IMR-90 (cell line): ENCODE measurements at regions not wholly inside any gene's neighbourhood (a gene's known extent, or its start where the extent isn't known, plus 50 kb on each side); places are given as distances from the start of the nearest gene placed in this dataset.

ENCODE experiments used
- ATAC-seq: fragments of 200-7000 bp; cut with Tn5 transposase; 2 replicates; pipeline ENCODE4 v1.9.1; 2020; ENCODE audit warnings: low read depth, mild to moderate bottlenecking, moderate library complexity
- BruUV-seq: library from RNA; stranded (reverse); fragments of 400-500 nt; replicated peaks from 2 replicates; lab custom pipeline; 2021; lab: Mats Ljungman, UMichigan
- CTCF ChIA-PET: fragments of 300-600 bp; formaldehyde crosslinking; extraction: SDS; loops from one replicate; lab custom pipeline; 2021; ENCODE audit warnings: antibody characterized with exemption; lab: Yijun Ruan, JAX
- POLR2A ChIA-PET: fragments of 300-600 bp; sonication (Branson Sonifier 250); formaldehyde crosslinking; loops from one replicate; lab custom pipeline; 2022; ENCODE audit warnings: antibody characterized with exemption; ENCODE audit not compliant: unreplicated experiment; lab: Charles Lee
- DNase-seq: peaks from one replicate; pipeline ENCODE4 v3.0.0; 2013
- H2AFZ ChIP-seq: replicated peaks from 2 replicates; pipeline ENCODE3; 2013; ENCODE audit warnings: low read length, mild to moderate bottlenecking; ENCODE audit not compliant: poor library complexity
- H2AK5ac ChIP-seq: 2 replicates; pipeline ENCODE4 v1.6.1; 2013; ENCODE audit warnings: low read depth, low read length, inconsistent platforms
- H2AK9ac ChIP-seq: replicated peaks from 2 replicates; pipeline ENCODE3; 2013; ENCODE audit warnings: mild to moderate bottlenecking, low read depth, low read length, moderate library complexity; ENCODE audit not compliant: poor library complexity
- H2BK120ac ChIP-seq: 2 replicates; pipeline ENCODE4 v1.6.1; 2013; ENCODE audit warnings: low read depth, low read length, inconsistent platforms
- H2BK15ac ChIP-seq: 3 replicates; pipeline ENCODE4 v1.6.1; 2013; ENCODE audit warnings: low read depth, low read length, inconsistent platforms
- H2BK20ac ChIP-seq: 2 replicates; pipeline ENCODE4 v1.6.1; 2013; ENCODE audit warnings: low read depth, mild to moderate bottlenecking, inconsistent platforms, low read length, moderate library complexity
- H2BK5ac ChIP-seq: 2 replicates; pipeline ENCODE4 v1.6.1; 2013; ENCODE audit warnings: mild to moderate bottlenecking, low read depth, low read length, inconsistent platforms; ENCODE audit not compliant: poor library complexity, severe bottlenecking
- H3K14ac ChIP-seq: replicated peaks from 2 replicates; pipeline ENCODE4 v1.6.1; 2013; ENCODE audit warnings: low read depth, low read length, inconsistent platforms
- H3K18ac ChIP-seq: 2 replicates; pipeline ENCODE4 v1.6.1; 2013; ENCODE audit warnings: low read depth, low read length, control low read depth
- H3K23ac ChIP-seq: 2 replicates; pipeline ENCODE4 v1.6.1; 2013; ENCODE audit warnings: low read depth, low read length, inconsistent platforms
- H3K27ac ChIP-seq: 2 replicates; pipeline ENCODE4 v1.5.1; 2013; ENCODE audit warnings: mild to moderate bottlenecking, control low read depth, low read length; ENCODE audit not compliant: insufficient read depth
- H3K27me3 ChIP-seq: 2 replicates; pipeline ENCODE4 v1.6.1; 2013; ENCODE audit warnings: low read length; ENCODE audit not compliant: control insufficient read depth, insufficient read depth
- H3K36me3 ChIP-seq: 2 replicates; pipeline ENCODE4 v1.6.1; 2013; ENCODE audit warnings: low read length, mixed read lengths; ENCODE audit not compliant: control insufficient read depth, insufficient read depth
- H3K4ac ChIP-seq: 2 replicates; pipeline ENCODE4 v1.6.1; 2013; ENCODE audit warnings: low read depth, low read length, inconsistent platforms
- H3K4me1 ChIP-seq: 2 replicates; pipeline ENCODE4 v1.6.1; 2013; ENCODE audit warnings: low read length, mixed read lengths; ENCODE audit not compliant: control insufficient read depth, insufficient read depth
- H3K4me2 ChIP-seq: 2 replicates; pipeline ENCODE4 v1.6.1; 2013; ENCODE audit warnings: low read depth, mild to moderate bottlenecking, control low read depth, low read length, moderate library complexity
- H3K4me3 ChIP-seq: 2 replicates; pipeline ENCODE4 v1.5.1; 2013; ENCODE audit warnings: low read depth, mild to moderate bottlenecking, control low read depth, low read length, moderate library complexity; ENCODE audit not compliant: insufficient read depth
- H3K56ac ChIP-seq: 2 replicates; pipeline ENCODE4 v1.6.1; 2013; ENCODE audit warnings: low read length, inconsistent platforms; ENCODE audit not compliant: insufficient read depth; ENCODE audit errors: extremely low read depth
- H3K79me1 ChIP-seq, 2 experiments: 2 replicates each; pipeline ENCODE4 v1.6.1; 2013; ENCODE audit warnings: low read length in 2 of 2, inconsistent platforms in 1 of 2, low read depth in 1 of 2
- H3K9ac ChIP-seq: 2 replicates; pipeline ENCODE4 v1.6.1; 2013; ENCODE audit warnings: low read depth, low read length, control low read depth
- H3K9me1 ChIP-seq: 2 replicates; pipeline ENCODE4 v1.6.1; 2013; ENCODE audit warnings: low read length, inconsistent platforms; ENCODE audit not compliant: insufficient read depth
- H3K9me3 ChIP-seq: 2 replicates; pipeline ENCODE4 v1.6.1; 2013; ENCODE audit warnings: low read length; ENCODE audit not compliant: control insufficient read depth, insufficient read depth
- H4K20me1 ChIP-seq: 2 replicates; pipeline ENCODE4 v1.6.1; 2013; ENCODE audit warnings: low read length, inconsistent platforms; ENCODE audit not compliant: insufficient read depth
- H4K5ac ChIP-seq: 2 replicates; pipeline ENCODE4 v1.6.1; 2013; ENCODE audit warnings: mild to moderate bottlenecking, low read depth, low read length, control low read depth
- H4K8ac ChIP-seq, 2 experiments: 2 replicates each; pipeline ENCODE4 v1.6.1; 2013; ENCODE audit warnings: low read depth in 2 of 2, low read length in 2 of 2, control low read depth in 1 of 2, inconsistent platforms in 1 of 2
- H4K91ac ChIP-seq: 2 replicates; pipeline ENCODE4 v1.6.1; 2013; ENCODE audit warnings: low read depth, low read length, inconsistent platforms; ENCODE audit not compliant: insufficient read depth
- CHD1 ChIP-seq: IDR thresholded peaks from 2 replicates; pipeline ENCODE4 v1.6.1; 2012; ENCODE audit warnings: low read depth, low read length, improper control_type of control experiment
- FOS ChIP-seq: fragments of 150-350 bp; IDR thresholded peaks from 2 replicates; pipeline ENCODE4 v1.6.1; 2016; ENCODE audit warnings: low read depth, low read length
- MAFK ChIP-seq: IDR thresholded peaks from 2 replicates; pipeline ENCODE4 v1.6.1; 2012; ENCODE audit warnings: low read depth, low read length, improper control_type of control experiment
- MAZ ChIP-seq: IDR thresholded peaks from 2 replicates; pipeline ENCODE4 v1.6.1; 2012; ENCODE audit warnings: low read depth, mild to moderate bottlenecking, low read length, improper control_type of control experiment, moderate library complexity, borderline replicate concordance
- MXI1 ChIP-seq: IDR thresholded peaks from 2 replicates; pipeline ENCODE4 v1.6.1; 2012; ENCODE audit warnings: low read depth, mild to moderate bottlenecking, low read length, moderate library complexity, borderline replicate concordance
- NFE2L2 ChIP-seq: fragments of 150-350 bp; IDR thresholded peaks from 2 replicates; pipeline ENCODE4 v1.6.1; 2016; ENCODE audit warnings: low read depth, mild to moderate bottlenecking, low read length
- POLR2A ChIP-seq: IDR thresholded peaks from 2 replicates; pipeline ENCODE4 v1.6.1; 2012; ENCODE audit warnings: mild to moderate bottlenecking, low read depth, low read length
- RAD21 ChIP-seq: IDR thresholded peaks from 2 replicates; pipeline ENCODE4 v1.6.1; 2012; ENCODE audit warnings: low read length, improper control_type of control experiment
- RCOR1 ChIP-seq: IDR thresholded peaks from 2 replicates; pipeline ENCODE4 v1.6.1; 2012; ENCODE audit warnings: mild to moderate bottlenecking, low read length, improper control_type of control experiment; ENCODE audit not compliant: insufficient replicate concordance
- RFX5 ChIP-seq: IDR thresholded peaks from 2 replicates; pipeline ENCODE4 v1.8.0; 2012; ENCODE audit warnings: low read depth, mild to moderate bottlenecking, low read length, moderate library complexity
- SMC3 ChIP-seq: fragments of 150-350 bp; IDR thresholded peaks from 2 replicates; pipeline ENCODE4 v1.6.1; 2016; ENCODE audit warnings: low read depth, mild to moderate bottlenecking, antibody characterized with exemption, low read length, moderate library complexity
- WGBS, 2 experiments: methylation state at CpG; one replicate each; pipeline versions ENCODE4 v1.1.5 to v1.1.7; 2013; ENCODE audit warnings: missing lambda C conversion rate in 2 of 2; ENCODE audit not compliant: insufficient read length in 1 of 2; ENCODE audit errors: extremely low coverage in 2 of 2; 5-methylcytosine and 5-hydroxymethylcytosine counted together
- dilution Hi-C: fragments of 300-500 bp; cut with HindIII; formaldehyde crosslinking; loops from one replicate; pipeline ENCODE4 v1.14.3; 2018; ENCODE audit warnings: low sequenced_read_pairs; ENCODE audit not compliant: unreplicated experiment
- in situ Hi-C: fragments of 300-500 bp; cut with MboI; formaldehyde crosslinking; loops from 3 replicates; pipeline ENCODE4 v1.14.3; 2019; ENCODE audit warnings: low sequenced_read_pairs, inconsistent platforms, mixed read lengths
- intact Hi-C: fragments of 100-400 bp; cut with micrococcal nuclease; formaldehyde crosslinking; loops from 2 replicates; pipeline ENCODE4 v1.10.0; 2022
- TF ChIP-seq, protein P1 (sequence below): conservative IDR thresholded peaks from 2 replicates; pipeline ENCODE4 v1.5.1; 2012; ENCODE audit warnings: mild to moderate bottlenecking, low read depth, low read length, improper control_type of control experiment
- TF ChIP-seq, protein P2 (sequence below): fragments of 150-350 bp; IDR thresholded peaks from 2 replicates; pipeline ENCODE4 v1.6.1; 2016; ENCODE audit warnings: low read depth, mild to moderate bottlenecking, low read length, moderate library complexity, borderline replicate concordance
- TF ChIP-seq, protein P3 (sequence below): fragments of 150-350 bp; IDR thresholded peaks from 2 replicates; pipeline ENCODE4 v1.6.1; 2017; ENCODE audit warnings: mild to moderate bottlenecking, antibody characterized with exemption, low read length, low read depth

DNA sequence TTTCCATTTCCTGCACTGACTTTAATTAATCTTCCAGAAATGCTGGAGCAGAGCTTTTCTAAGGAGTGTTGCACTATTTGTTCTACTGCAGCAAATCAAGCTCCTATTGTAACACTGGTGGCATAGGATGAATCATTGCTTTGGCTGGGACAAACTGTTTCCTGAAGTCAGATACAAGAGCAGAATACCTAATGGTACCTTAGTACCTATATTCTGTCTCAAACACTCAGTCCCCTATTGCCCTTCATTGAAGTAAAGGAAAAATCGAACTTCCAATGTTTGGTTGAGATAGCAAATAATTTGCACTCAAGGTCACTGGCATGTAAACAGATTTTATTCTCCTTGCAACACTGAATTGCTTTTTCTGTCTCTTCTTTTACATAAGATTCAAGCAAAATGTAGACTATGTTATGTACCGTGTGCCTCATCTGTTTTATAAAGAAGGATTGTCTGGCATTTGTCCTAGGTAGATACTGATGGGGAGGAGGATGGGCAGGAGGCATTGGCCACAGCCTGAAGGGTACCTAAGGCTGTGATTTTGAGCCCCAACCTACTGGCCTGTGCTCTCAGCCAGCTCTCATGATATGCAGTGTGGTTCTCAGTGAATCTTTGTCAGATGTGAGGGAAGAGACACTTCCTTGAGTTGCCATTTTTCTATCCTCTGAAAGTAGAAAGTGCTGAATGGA is 141.6 kb downstream of the AASDH start:
- intact Hi-C loops, result no loop called here
- H4K20me1 ChIP-seq, result no peaks in the 10 kb centered on the region

More for the DNA sequence above, 141.6 kb downstream of the AASDH start:
- H3K56ac ChIP-seq, result no peak overlapping the region
- no peak overlapping the region for H2AK9ac ChIP-seq
- in situ Hi-C loops (no loop called here), dilution Hi-C loops (no loop called here)
- H2BK20ac ChIP-seq, result no peak overlapping the region
- no peak overlapping the region for H3K4ac ChIP-seq
- H2AK5ac ChIP-seq, result no peak overlapping the region
- no peak for DNase-seq
- H2AFZ ChIP-seq, result no peak overlapping the region
- H2BK15ac ChIP-seq, result no peak overlapping the region
- H3K14ac ChIP-seq, result no peak overlapping the region
- no peak overlapping the region for H3K18ac ChIP-seq
- H3K23ac ChIP-seq, result no peak overlapping the region
- no CpG with 5 or more reads among the region's 2 CpGs for WGBS, 2 experiments
- H4K91ac ChIP-seq, result no peak overlapping the region
- no peaks in the 10 kb centered on the region for H3K4me1 ChIP-seq
- H3K9ac ChIP-seq, result no peak overlapping the region
- no peak overlapping the region for H3K4me2 ChIP-seq
- no peak overlapping the region for H4K5ac ChIP-seq
- H2BK120ac ChIP-seq, result no peak overlapping the region
- no peak overlapping the region for H3K4me3 ChIP-seq
- H3K9me1 ChIP-seq, result no peaks in the 10 kb centered on the region
- no peak for ATAC-seq
- no peak overlapping the region for H3K27ac ChIP-seq
- H3K36me3 ChIP-seq, result no peaks in the 10 kb centered on the region
- H3K27me3 ChIP-seq, result no peaks in the 10 kb centered on the region; the same call in none of the 2 replicates
- CTCF ChIA-PET, result no interaction called here
- no peaks in the 10 kb centered on the region for H3K9me3 ChIP-seq
- H2BK5ac ChIP-seq, result no peak overlapping the region
- TF ChIP-seq FOS (no peak), POLR2A (no peak), SMC3 (no peak), RAD21 (no peak), NFE2L2 (no peak), CHD1 (no peak), MAFK (no peak), RCOR1 (no peak), MAZ (no peak), MXI1 (no peak), RFX5 (no peak)
- TF ChIP-seq, protein P1, sequence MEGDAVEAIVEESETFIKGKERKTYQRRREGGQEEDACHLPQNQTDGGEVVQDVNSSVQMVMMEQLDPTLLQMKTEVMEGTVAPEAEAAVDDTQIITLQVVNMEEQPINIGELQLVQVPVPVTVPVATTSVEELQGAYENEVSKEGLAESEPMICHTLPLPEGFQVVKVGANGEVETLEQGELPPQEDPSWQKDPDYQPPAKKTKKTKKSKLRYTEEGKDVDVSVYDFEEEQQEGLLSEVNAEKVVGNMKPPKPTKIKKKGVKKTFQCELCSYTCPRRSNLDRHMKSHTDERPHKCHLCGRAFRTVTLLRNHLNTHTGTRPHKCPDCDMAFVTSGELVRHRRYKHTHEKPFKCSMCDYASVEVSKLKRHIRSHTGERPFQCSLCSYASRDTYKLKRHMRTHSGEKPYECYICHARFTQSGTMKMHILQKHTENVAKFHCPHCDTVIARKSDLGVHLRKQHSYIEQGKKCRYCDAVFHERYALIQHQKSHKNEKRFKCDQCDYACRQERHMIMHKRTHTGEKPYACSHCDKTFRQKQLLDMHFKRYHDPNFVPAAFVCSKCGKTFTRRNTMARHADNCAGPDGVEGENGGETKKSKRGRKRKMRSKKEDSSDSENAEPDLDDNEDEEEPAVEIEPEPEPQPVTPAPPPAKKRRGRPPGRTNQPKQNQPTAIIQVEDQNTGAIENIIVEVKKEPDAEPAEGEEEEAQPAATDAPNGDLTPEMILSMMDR, result no peak
- TF ChIP-seq, protein P2, sequence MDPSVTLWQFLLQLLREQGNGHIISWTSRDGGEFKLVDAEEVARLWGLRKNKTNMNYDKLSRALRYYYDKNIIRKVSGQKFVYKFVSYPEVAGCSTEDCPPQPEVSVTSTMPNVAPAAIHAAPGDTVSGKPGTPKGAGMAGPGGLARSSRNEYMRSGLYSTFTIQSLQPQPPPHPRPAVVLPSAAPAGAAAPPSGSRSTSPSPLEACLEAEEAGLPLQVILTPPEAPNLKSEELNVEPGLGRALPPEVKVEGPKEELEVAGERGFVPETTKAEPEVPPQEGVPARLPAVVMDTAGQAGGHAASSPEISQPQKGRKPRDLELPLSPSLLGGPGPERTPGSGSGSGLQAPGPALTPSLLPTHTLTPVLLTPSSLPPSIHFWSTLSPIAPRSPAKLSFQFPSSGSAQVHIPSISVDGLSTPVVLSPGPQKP, result no peak
- TF ChIP-seq, protein P3, sequence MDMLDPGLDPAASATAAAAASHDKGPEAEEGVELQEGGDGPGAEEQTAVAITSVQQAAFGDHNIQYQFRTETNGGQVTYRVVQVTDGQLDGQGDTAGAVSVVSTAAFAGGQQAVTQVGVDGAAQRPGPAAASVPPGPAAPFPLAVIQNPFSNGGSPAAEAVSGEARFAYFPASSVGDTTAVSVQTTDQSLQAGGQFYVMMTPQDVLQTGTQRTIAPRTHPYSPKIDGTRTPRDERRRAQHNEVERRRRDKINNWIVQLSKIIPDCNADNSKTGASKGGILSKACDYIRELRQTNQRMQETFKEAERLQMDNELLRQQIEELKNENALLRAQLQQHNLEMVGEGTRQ, result no peak
- POLR2A ChIA-PET, result no interaction called here
- no peaks in the 10 kb centered on the region for H3K79me1 ChIP-seq
- BruUV-seq, result no TSS peak
- no peak overlapping the region for H4K8ac ChIP-seq
